HepG2 (cell line): ENCODE measurements at regions not wholly inside any gene's neighbourhood (a gene's known extent, or its start where the extent isn't known, plus 50 kb on each side); places are given as distances from the start of the nearest gene placed in this dataset.

Source experiments
- NCOR1 ChIP-seq: fragments of 200-600 bp; sonication (generic); IDR thresholded peaks from 2 replicates; pipeline ENCODE4 v1.7.0; 2017; ENCODE audit warnings: antibody characterized with exemption, low read length, borderline replicate concordance
- NRL ChIP-seq: sonication (generic); formaldehyde crosslinking; IDR thresholded peaks from 2 replicates; pipeline ENCODE4 v1.5.0; 2020; ENCODE audit warnings: missing genetic modification reagents, mild to moderate bottlenecking, moderate library complexity, borderline replicate concordance
- SOX6 ChIP-seq, 2 experiments: fragments of 450-650 bp in 1 of 2; sonication (generic) in 1 of 2; formaldehyde crosslinking in 1 of 2; IDR thresholded peaks; 2 replicates each; pipeline versions ENCODE4 v1.4.0 to v1.6.1; 2017 to 2020; ENCODE audit warnings: antibody characterized with exemption in 1 of 2, mild to moderate bottlenecking in 1 of 2, missing genetic modification reagents in 1 of 2
- ZNF451 ChIP-seq: sonication (generic); formaldehyde crosslinking; IDR thresholded peaks from 2 replicates; pipeline ENCODE4 v1.5.0; 2020; ENCODE audit warnings: mild to moderate bottlenecking, missing genetic modification reagents
- ZNF597 ChIP-seq: sonication (generic); formaldehyde crosslinking; IDR thresholded peaks from 2 replicates; pipeline ENCODE4 v1.5.0; 2020; ENCODE audit warnings: missing genetic modification reagents
- TF ChIP-seq, protein P1 (sequence below): sonication (generic); formaldehyde crosslinking; IDR thresholded peaks from 2 replicates; pipeline ENCODE4 v1.9.0; 2021; ENCODE audit warnings: mild to moderate bottlenecking, missing genetic modification reagents
- TF ChIP-seq, protein P2 (sequence below): fragments of 450-650 bp; IDR thresholded peaks from 2 replicates; pipeline ENCODE4 v1.6.1; 2017; ENCODE audit warnings: mild to moderate bottlenecking
- TF ChIP-seq, protein P3 (sequence below): sonication (generic); formaldehyde crosslinking; IDR thresholded peaks from 2 replicates; pipeline ENCODE4 v1.5.0; 2020; ENCODE audit warnings: missing genetic modification reagents

GRCh38 chr20:23141450-23142161 is 55.5 kb upstream of the CD93 start (continued):
- TF ChIP-seq, protein P1, sequence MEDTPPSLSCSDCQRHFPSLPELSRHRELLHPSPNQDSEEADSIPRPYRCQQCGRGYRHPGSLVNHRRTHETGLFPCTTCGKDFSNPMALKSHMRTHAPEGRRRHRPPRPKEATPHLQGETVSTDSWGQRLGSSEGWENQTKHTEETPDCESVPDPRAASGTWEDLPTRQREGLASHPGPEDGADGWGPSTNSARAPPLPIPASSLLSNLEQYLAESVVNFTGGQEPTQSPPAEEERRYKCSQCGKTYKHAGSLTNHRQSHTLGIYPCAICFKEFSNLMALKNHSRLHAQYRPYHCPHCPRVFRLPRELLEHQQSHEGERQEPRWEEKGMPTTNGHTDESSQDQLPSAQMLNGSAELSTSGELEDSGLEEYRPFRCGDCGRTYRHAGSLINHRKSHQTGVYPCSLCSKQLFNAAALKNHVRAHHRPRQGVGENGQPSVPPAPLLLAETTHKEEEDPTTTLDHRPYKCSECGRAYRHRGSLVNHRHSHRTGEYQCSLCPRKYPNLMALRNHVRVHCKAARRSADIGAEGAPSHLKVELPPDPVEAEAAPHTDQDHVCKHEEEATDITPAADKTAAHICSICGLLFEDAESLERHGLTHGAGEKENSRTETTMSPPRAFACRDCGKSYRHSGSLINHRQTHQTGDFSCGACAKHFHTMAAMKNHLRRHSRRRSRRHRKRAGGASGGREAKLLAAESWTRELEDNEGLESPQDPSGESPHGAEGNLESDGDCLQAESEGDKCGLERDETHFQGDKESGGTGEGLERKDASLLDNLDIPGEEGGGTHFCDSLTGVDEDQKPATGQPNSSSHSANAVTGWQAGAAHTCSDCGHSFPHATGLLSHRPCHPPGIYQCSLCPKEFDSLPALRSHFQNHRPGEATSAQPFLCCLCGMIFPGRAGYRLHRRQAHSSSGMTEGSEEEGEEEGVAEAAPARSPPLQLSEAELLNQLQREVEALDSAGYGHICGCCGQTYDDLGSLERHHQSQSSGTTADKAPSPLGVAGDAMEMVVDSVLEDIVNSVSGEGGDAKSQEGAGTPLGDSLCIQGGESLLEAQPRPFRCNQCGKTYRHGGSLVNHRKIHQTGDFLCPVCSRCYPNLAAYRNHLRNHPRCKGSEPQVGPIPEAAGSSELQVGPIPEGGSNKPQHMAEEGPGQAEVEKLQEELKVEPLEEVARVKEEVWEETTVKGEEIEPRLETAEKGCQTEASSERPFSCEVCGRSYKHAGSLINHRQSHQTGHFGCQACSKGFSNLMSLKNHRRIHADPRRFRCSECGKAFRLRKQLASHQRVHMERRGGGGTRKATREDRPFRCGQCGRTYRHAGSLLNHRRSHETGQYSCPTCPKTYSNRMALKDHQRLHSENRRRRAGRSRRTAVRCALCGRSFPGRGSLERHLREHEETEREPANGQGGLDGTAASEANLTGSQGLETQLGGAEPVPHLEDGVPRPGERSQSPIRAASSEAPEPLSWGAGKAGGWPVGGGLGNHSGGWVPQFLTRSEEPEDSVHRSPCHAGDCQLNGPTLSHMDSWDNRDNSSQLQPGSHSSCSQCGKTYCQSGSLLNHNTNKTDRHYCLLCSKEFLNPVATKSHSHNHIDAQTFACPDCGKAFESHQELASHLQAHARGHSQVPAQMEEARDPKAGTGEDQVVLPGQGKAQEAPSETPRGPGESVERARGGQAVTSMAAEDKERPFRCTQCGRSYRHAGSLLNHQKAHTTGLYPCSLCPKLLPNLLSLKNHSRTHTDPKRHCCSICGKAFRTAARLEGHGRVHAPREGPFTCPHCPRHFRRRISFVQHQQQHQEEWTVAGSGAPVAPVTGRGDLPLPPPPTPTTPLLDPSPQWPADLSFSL: no peak
- TF ChIP-seq ZNF451 (CRISPR knock-in tag) (no peak), NCOR1 (no peak), SOX6 (IDR thresholded peaks at IDR 0.05) (no peak), SOX6 (CRISPR knock-in tag; IDR thresholded peaks at IDR 0.05) (no peak), ZNF597 (no peak), NRL (CRISPR knock-in tag) (no peak)
- TF ChIP-seq, protein P2, sequence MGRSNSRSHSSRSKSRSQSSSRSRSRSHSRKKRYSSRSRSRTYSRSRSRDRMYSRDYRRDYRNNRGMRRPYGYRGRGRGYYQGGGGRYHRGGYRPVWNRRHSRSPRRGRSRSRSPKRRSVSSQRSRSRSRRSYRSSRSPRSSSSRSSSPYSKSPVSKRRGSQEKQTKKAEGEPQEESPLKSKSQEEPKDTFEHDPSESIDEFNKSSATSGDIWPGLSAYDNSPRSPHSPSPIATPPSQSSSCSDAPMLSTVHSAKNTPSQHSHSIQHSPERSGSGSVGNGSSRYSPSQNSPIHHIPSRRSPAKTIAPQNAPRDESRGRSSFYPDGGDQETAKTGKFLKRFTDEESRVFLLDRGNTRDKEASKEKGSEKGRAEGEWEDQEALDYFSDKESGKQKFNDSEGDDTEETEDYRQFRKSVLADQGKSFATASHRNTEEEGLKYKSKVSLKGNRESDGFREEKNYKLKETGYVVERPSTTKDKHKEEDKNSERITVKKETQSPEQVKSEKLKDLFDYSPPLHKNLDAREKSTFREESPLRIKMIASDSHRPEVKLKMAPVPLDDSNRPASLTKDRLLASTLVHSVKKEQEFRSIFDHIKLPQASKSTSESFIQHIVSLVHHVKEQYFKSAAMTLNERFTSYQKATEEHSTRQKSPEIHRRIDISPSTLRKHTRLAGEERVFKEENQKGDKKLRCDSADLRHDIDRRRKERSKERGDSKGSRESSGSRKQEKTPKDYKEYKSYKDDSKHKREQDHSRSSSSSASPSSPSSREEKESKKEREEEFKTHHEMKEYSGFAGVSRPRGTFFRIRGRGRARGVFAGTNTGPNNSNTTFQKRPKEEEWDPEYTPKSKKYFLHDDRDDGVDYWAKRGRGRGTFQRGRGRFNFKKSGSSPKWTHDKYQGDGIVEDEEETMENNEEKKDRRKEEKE: no peak
- TF ChIP-seq, protein P3, sequence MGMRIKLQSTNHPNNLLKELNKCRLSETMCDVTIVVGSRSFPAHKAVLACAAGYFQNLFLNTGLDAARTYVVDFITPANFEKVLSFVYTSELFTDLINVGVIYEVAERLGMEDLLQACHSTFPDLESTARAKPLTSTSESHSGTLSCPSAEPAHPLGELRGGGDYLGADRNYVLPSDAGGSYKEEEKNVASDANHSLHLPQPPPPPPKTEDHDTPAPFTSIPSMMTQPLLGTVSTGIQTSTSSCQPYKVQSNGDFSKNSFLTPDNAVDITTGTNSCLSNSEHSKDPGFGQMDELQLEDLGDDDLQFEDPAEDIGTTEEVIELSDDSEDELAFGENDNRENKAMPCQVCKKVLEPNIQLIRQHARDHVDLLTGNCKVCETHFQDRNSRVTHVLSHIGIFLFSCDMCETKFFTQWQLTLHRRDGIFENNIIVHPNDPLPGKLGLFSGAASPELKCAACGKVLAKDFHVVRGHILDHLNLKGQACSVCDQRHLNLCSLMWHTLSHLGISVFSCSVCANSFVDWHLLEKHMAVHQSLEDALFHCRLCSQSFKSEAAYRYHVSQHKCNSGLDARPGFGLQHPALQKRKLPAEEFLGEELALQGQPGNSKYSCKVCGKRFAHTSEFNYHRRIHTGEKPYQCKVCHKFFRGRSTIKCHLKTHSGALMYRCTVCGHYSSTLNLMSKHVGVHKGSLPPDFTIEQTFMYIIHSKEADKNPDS: no peak
